Right atrium auricular region (tissue), 2 donors: ENCODE measurements at regions not wholly inside any gene's neighbourhood (a gene's known extent, or its start where the extent isn't known, plus 50 kb on each side); places are given as distances from the start of the nearest gene placed in this dataset.

Experiments
- DNase-seq: peaks from one replicate; pipeline ENCODE4 v3.0.0-alpha.2; 2019; ENCODE audit warnings: low spot score
- H3K27ac ChIP-seq, 2 donors: fragments of 200-600 bp; sonication (generic); 1 replicate in 1 of 2; 2 replicates in 1 of 2; pipeline ENCODE4 v1.5.1; 2016 to 2019
- H3K27me3 ChIP-seq, 2 donors: fragments of 200-600 bp; sonication (generic); one replicate each; pipeline versions ENCODE4 v1.5.1 to v1.6.0; 2017 to 2019
- H3K36me3 ChIP-seq: fragments of 200-600 bp; sonication (generic); one replicate; pipeline ENCODE4 v1.5.1; 2016
- H3K4me1 ChIP-seq, 2 donors: fragments of 200-600 bp; sonication (generic); one replicate each; pipeline versions ENCODE4 v1.5.1 to v1.6.0; 2017 to 2019
- H3K4me3 ChIP-seq, 2 donors: fragments of 200-600 bp; sonication (generic); 1 replicate in 1 of 2; 2 replicates in 1 of 2; pipeline ENCODE4 v1.5.1; 2017 to 2019; ENCODE audit warnings: mild to moderate bottlenecking in 1 of 2, moderate library complexity in 1 of 2
- H3K9me3 ChIP-seq, 2 donors: fragments of 200-600 bp; sonication (generic); one replicate each; pipeline ENCODE4 v1.5.1; 2019
- TF ChIP-seq, protein P1 (sequence below), 2 donors: fragments of 200-600 bp; sonication (generic); IDR thresholded peaks; one replicate each; pipeline ENCODE4 v1.5.1; 2019; ENCODE audit warnings: antibody characterized with exemption in 2 of 2

DNA sequence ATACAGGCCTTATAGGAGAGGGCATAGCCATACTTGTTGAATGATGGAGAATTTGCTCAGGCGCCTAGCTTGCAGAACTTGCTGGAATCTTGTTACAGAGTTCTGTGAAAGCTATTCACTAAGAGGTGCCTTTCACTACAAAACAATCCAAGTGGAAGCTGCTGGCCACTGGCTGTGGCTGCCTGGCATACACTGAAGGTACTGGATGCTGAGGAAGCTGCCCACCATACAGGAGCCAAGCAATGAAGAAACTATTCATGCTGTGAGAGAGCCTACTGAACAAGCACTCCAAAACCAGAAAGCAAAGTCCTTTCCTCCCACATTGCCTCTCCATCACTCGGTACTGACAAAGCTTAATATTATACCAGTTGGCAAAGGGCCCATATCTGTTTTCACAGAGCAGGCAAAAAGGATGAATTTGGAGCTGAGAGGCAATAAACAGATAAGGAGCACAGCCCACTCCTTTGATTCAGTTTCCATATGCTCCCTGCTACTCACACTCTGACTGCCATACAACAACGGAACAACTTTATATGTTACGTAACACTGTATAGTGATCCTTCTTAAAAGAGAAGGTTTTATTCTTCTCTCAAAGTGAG lies 192.6 kb upstream of the ALCAM start:
- no peaks in the 10 kb centered on the region for H3K4me1 ChIP-seq
- no peak overlapping the region for H3K4me3 ChIP-seq
- H3K27me3 ChIP-seq = no peaks in the 10 kb centered on the region
- H3K36me3 ChIP-seq = no peaks in the 10 kb centered on the region
- TF ChIP-seq, protein P1, sequence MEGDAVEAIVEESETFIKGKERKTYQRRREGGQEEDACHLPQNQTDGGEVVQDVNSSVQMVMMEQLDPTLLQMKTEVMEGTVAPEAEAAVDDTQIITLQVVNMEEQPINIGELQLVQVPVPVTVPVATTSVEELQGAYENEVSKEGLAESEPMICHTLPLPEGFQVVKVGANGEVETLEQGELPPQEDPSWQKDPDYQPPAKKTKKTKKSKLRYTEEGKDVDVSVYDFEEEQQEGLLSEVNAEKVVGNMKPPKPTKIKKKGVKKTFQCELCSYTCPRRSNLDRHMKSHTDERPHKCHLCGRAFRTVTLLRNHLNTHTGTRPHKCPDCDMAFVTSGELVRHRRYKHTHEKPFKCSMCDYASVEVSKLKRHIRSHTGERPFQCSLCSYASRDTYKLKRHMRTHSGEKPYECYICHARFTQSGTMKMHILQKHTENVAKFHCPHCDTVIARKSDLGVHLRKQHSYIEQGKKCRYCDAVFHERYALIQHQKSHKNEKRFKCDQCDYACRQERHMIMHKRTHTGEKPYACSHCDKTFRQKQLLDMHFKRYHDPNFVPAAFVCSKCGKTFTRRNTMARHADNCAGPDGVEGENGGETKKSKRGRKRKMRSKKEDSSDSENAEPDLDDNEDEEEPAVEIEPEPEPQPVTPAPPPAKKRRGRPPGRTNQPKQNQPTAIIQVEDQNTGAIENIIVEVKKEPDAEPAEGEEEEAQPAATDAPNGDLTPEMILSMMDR (IDR thresholded peaks at IDR 0.05) = no peak
- DNase-seq = no peak
- no peak overlapping the region for H3K27ac ChIP-seq
- H3K9me3 ChIP-seq = no peaks in the 10 kb centered on the region

DNA sequence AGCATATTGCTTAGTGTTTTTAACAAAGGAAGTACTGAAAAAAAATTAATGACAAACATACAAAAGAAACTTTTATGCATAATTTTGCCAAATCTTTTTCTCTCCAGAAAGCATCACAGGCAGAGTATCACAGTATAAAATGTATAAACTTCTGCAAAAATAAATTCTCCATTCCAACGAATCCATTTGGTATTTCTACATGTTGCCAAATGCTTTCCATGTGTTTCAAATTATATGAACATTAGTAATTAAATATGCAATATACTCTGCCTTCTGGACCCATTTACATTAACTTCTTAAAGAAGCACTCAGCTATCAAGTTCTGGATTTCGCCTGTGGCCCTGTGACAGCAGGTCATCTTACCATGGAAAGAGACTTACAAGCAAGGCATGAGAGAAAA lies 189.1 kb upstream of the ALCAM start:
- no peak overlapping the region for H3K27ac ChIP-seq
- no peak overlapping the region for H3K4me3 ChIP-seq
- no peaks in the 10 kb centered on the region for H3K36me3 ChIP-seq
- DNase-seq = no peak
- TF ChIP-seq, protein P1 (IDR thresholded peaks at IDR 0.05) = no peak
- no peaks in the 10 kb centered on the region for H3K9me3 ChIP-seq
- no peaks in the 10 kb centered on the region for H3K27me3 ChIP-seq
- no peaks in the 10 kb centered on the region for H3K4me1 ChIP-seq

DNA sequence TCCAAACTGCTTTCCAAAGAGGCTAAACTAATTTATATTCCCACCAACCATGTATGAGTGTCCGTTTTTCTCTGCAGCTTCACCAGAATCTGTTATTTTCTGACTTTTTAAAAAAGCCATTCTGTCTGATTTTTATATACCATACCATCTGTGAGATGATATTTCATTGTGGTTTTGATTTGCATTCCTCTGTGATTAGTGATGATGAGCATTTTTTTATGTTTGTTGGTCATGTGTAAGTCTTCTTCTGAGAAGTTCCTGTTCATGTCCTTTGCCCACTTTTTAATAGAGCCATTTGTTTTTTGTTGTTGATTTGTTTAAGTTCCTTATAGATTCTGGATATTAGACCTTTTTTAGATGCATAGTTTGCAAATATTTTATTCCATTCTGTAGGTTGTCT lies 179.4 kb upstream of the ALCAM start:
- no peak for DNase-seq
- TF ChIP-seq, protein P1 (IDR thresholded peaks at IDR 0.05) = no peak
- H3K27me3 ChIP-seq = no peaks in the 10 kb centered on the region
- H3K4me3 ChIP-seq = no peak overlapping the region
- H3K27ac ChIP-seq = no peak overlapping the region
- peaks cover 0 to 22% of the 10 kb centered on the region in 2 donors for H3K9me3 ChIP-seq
- H3K4me1 ChIP-seq = no peaks in the 10 kb centered on the region
- H3K36me3 ChIP-seq = no peaks in the 10 kb centered on the region

DNA sequence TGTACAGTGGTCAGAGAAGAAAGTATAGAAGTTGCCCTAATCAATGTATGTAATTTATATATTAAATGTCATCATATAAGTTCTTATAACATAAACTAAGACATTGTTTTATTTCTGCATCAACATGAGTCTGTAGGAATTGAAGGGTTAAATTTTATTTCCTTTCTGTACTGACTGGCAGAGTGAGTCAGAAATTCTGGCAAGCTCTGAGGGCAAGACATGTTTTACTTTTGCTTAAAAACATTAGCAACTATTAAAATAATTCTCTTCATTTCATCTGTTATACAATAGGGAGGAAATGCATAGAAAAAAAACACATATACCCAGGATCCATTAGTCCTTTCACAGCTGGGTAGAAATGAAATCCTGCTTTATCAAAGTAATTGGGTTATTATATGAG lies 171.4 kb upstream of the ALCAM start:
- Histone ChIP-seq H3K4me1 (no peaks in the 10 kb centered on the region), H3K27me3 (no peaks in the 10 kb centered on the region), H3K9me3 (no peaks in the 10 kb centered on the region), H3K4me3 (no peak overlapping the region), H3K36me3 (no peaks in the 10 kb centered on the region), H3K27ac (no peak overlapping the region)
- no peak for DNase-seq
- TF ChIP-seq, protein P1 (IDR thresholded peaks at IDR 0.05) = no peak

DNA sequence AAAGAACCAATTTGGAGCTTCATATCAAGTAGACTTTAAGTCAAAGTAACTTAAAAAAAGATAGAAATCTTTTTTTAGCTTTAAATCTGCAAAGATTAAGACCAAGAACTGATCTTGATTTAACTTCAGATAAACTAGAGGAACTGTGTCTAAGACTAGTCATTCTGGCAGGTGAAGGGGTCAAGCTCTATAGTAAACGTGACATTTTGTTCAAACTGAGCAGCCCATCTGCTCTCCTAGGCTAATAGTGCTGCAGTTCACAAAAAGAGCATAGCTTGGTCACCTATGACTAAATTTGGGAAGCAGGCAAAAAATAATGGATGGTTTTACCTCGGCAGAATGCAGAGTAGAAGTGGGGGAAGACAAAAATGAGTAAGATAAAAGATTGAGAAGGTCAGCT lies 168.8 kb upstream of the ALCAM start:
- H3K27ac ChIP-seq = no peak overlapping the region
- H3K4me3 ChIP-seq = no peak overlapping the region
- H3K9me3 ChIP-seq = no peaks in the 10 kb centered on the region
- no peaks in the 10 kb centered on the region for H3K36me3 ChIP-seq
- no peak for DNase-seq
- no peaks in the 10 kb centered on the region for H3K27me3 ChIP-seq
- H3K4me1 ChIP-seq = no peaks in the 10 kb centered on the region
- TF ChIP-seq, protein P1 (IDR thresholded peaks at IDR 0.05) = no peak

DNA sequence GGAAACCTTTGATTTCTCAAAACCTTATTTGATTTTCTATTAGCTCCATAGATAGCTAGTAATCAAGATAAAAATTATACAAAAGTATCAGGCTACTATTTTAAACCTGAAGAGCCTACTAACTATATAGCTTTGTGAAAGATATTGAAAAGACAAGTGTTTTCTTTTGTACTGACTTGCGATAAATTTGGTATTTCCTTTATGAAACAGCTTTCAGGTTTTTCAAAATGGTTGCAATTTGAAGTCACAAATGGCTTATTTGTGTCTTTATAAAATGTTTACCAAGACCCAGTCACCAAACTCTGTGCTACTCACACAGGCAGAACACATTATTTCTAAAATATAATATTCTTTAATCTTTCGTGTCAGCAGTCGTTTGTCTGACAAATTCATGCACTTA lies 167.5 kb upstream of the ALCAM start:
- no peak overlapping the region for H3K27ac ChIP-seq

More for the DNA sequence above, 167.5 kb upstream of the ALCAM start:
- Histone ChIP-seq H3K9me3 (no peaks in the 10 kb centered on the region), H3K36me3 (no peaks in the 10 kb centered on the region), H3K4me3 (no peak overlapping the region), H3K4me1 (no peaks in the 10 kb centered on the region), H3K27me3 (no peaks in the 10 kb centered on the region)
- no peak for DNase-seq
- TF ChIP-seq, protein P1 (IDR thresholded peaks at IDR 0.05) = no peak
